Heart right ventricle (tissue), 16 donors: ENCODE measurements at regions not wholly inside any gene's neighbourhood (a gene's known extent, or its start where the extent isn't known, plus 50 kb on each side); places are given as distances from the start of the nearest gene placed in this dataset.

Source experiments
- ATAC-seq, 8 donors: fragments of 200-7000 bp; cut with Tn5 transposase; one replicate each; pipeline ENCODE4 v1.9.1; 2020; ENCODE audit warnings: mild to moderate bottlenecking in 8 of 8, moderate library complexity in 8 of 8, moderate number of reproducible peaks in 1 of 8
- DNase-seq, 2 donors: peaks; one replicate each; pipeline ENCODE4 v3.0.0-alpha.2; 2020
- H3K27ac ChIP-seq, 10 donors: fragments of 200-600 bp; sonication (generic) in 2 of 10; one replicate each; pipeline versions ENCODE4 v1.5.0 to v1.8.0; 2020 to 2022; ENCODE audit warnings: mild to moderate bottlenecking in 3 of 10
- H3K27me3 ChIP-seq, 7 donors: fragments of 200-600 bp; one replicate each; pipeline ENCODE4 v1.8.0; 2021 to 2022; ENCODE audit warnings: mild to moderate bottlenecking in 2 of 7
- H3K36me3 ChIP-seq, 9 donors: fragments of 200-600 bp; sonication (generic) in 1 of 9; one replicate each; pipeline versions ENCODE4 v1.5.0 to v1.8.0; 2020 to 2022; ENCODE audit warnings: mild to moderate bottlenecking in 2 of 9
- H3K4me1 ChIP-seq, 9 donors: fragments of 200-600 bp; sonication (generic) in 1 of 9; one replicate each; pipeline versions ENCODE4 v1.5.0 to v1.8.0; 2020 to 2022; ENCODE audit warnings: mild to moderate bottlenecking in 4 of 9
- H3K4me3 ChIP-seq, 10 donors: fragments of 200-600 bp; sonication (generic) in 2 of 10; one replicate each; pipeline versions ENCODE4 v1.5.0 to v1.8.0; 2020 to 2022; ENCODE audit warnings: mild to moderate bottlenecking in 7 of 10, moderate library complexity in 2 of 10
- H3K9me3 ChIP-seq, 11 donors: fragments of 200-600 bp in 10 of 11; sonication (generic) in 2 of 11; one replicate each; pipeline versions ENCODE4 v1.5.0 to v1.8.0; 2013 to 2022; ENCODE audit warnings: mild to moderate bottlenecking in 2 of 11, control low read depth in 1 of 11, moderate library complexity in 1 of 11
- WGBS, 2 donors: extraction: QIAGEN DNeasy Blood & Tissue Kit; methylation state at CpG; one replicate each; pipeline ENCODE4 v1.1.7; 2013; ENCODE audit warnings: inconsistent platforms in 1 of 2; 5-methylcytosine and 5-hydroxymethylcytosine counted together
- intact Hi-C, 10 donors: fragments of 100-400 bp; cut with DNase I; formaldehyde crosslinking; loops; one replicate each; pipeline versions ENCODE4 v1.11.1 to v1.14.2; 2022
- TF ChIP-seq, protein P1 (sequence below), 9 donors: fragments of 200-600 bp; sonication (generic) in 2 of 9; IDR thresholded peaks; one replicate each; pipeline versions ENCODE4 v1.5.0 to v1.8.0; 2021 to 2022; ENCODE audit warnings: antibody characterized with exemption in 9 of 9, mild to moderate bottlenecking in 5 of 9, moderate library complexity in 1 of 9
- donor health status: Arrhythmogenic right ventricular cardiomyopathy.
- donor health status: ischemic (EF 13 %, LVEDD 7.1; RV severe dilation, severe dysfunction).
- donor health status: healthy with polysubstance abuse.
- donor health status: DM: no; HTN: yes; CAD: no.
- donor health status: DM: no; HTN: no; CAD: no.
- donor health status: ischemic (EF 25% LVEDD 6.9; RV normal size, moderate dysfunction).
- donor health status: ischemic (EF 25% LVEDD 5.7; RV mildly dilated, moderate dysfunction).
- donor health status: healthy.
- donor health status: DM: yes; HTN: yes; CAD: no.
- donor health status: Ischemic cardiomyopathy.
- donor health status: ischemic (EF 35%, LVEDD 5.7; RV mildly dilated, moderate dysfunction).
- donor health status: nonischemic (EF 11% LVEDD 7.7; RV severe dilation, severe dysfunction).
- donor health status: DM: yes; HTN: yes; CAD: no.
- donor health status: PGD.
- donor health status: ischemic (EF 29% LVEDD 5.4; RV normal size, mild dysfunction).
- donor health status: nonischemic (EF 23%, LVEDD 6.1; RV moderate dilation, normal function).

DNA sequence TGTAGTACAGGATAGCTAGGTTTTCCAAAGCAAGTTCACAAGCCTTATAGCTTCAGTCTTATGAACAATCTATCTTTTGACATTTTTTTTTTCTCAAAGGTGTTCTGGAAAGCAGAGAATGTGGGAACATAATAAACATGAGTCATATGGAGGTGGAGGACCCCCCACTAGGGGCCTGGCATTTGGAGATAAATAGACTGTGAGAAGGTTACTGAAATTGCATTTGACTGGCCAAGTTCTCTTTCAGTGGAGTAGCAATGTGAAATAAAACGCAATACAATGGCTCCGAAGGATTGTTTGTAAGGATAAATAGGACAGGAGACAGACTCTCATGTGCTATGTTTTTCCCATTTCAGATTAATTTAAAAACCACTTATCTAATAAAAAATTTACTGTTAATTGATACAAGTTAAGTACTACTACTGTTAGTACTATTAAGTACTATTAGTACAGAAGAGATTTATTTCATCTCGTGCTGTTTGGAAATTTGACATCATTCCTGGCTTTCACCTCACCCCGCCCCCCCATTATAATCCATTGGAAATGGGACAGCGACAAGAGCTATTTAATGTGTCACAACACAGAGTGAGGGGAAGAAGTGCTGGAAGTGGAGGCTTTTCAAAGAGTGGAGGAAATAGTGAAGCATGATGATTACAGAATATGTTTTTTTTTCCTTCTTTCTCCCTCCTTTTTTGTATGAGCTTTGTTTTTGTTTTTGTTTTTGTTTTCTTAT, 122.6 kb upstream of the ID4 start:
- H3K27me3 ChIP-seq: peaks cover 0 to 9% (median 0%) of the 10 kb centered on the region in 7 donors
- TF ChIP-seq, protein P1, sequence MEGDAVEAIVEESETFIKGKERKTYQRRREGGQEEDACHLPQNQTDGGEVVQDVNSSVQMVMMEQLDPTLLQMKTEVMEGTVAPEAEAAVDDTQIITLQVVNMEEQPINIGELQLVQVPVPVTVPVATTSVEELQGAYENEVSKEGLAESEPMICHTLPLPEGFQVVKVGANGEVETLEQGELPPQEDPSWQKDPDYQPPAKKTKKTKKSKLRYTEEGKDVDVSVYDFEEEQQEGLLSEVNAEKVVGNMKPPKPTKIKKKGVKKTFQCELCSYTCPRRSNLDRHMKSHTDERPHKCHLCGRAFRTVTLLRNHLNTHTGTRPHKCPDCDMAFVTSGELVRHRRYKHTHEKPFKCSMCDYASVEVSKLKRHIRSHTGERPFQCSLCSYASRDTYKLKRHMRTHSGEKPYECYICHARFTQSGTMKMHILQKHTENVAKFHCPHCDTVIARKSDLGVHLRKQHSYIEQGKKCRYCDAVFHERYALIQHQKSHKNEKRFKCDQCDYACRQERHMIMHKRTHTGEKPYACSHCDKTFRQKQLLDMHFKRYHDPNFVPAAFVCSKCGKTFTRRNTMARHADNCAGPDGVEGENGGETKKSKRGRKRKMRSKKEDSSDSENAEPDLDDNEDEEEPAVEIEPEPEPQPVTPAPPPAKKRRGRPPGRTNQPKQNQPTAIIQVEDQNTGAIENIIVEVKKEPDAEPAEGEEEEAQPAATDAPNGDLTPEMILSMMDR (IDR thresholded peaks at IDR 0.05): no peak
- no peaks in the 10 kb centered on the region for H3K9me3 ChIP-seq
- DNase-seq: no peak
- no peak overlapping the region for H3K4me3 ChIP-seq
- peaks cover 0 to 2% (median 0%) of the 10 kb centered on the region in 9 donors for H3K4me1 ChIP-seq
- no peaks in the 10 kb centered on the region for H3K36me3 ChIP-seq
- intact Hi-C loops: no loop called here
- ATAC-seq: no peak
- WGBS, 2 donors: 65 to 67% methylated on average over 5 of the region's 5 CpGs
- H3K27ac ChIP-seq: no peak overlapping the region

DNA sequence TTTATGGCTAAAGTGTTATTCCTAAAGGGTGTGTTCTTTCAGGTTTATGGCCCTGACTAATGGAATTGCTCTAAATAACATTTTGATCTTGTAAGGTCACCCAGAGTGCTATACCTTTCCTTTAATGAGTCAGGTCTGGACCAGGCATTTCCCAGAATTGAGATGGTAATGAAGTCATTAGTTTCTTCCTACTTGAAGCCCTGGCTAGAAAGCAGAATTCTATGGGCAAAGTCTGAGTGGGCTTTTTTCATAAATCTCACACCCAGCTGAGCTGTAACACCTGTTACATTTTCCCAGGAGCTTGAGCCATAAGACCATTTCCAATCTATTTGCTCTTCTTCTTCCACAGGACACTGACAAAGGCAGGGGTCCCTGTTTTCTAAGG, 122.0 kb upstream of the ID4 start:
- H3K4me3 ChIP-seq: no peak overlapping the region
- no peaks in the 10 kb centered on the region for H3K9me3 ChIP-seq
- no peak overlapping the region for H3K27ac ChIP-seq
- H3K4me1 ChIP-seq: peaks cover 0 to 6% (median 0%) of the 10 kb centered on the region in 9 donors
- ATAC-seq: no peak
- H3K36me3 ChIP-seq: no peaks in the 10 kb centered on the region
- DNase-seq: no peak
- peaks cover 0 to 10% (median 0%) of the 10 kb centered on the region in 7 donors for H3K27me3 ChIP-seq
- intact Hi-C loops: no loop called here
- TF ChIP-seq, protein P1 (IDR thresholded peaks at IDR 0.05): no peak

DNA sequence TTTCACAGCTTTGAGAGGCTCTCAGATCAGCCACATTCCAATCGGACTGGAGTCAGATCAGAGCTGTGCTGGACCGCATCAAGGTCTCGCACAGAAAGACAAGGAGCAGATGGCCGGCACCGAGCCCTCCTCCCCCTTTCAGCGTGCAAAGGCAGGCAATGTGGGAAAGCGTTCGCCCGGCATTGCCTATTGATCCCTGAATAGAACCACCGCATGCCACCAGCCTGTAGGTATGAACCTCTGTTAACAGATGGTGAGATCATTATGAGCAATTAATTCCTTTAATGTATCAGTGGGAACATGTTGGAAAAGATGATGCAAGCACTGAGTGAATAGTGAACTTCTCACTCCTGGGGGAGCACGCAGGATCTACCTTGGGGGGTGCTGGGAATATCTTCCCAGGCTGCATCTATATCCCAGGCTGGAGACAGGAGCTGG, 117.5 kb upstream of the ID4 start:
- peak in 1 of 2 donors; percentile 10 for DNase-seq
- 12 to 20% methylated on average over 11 of the region's 11 CpGs for WGBS, 2 donors
- no peaks in the 10 kb centered on the region for H3K36me3 ChIP-seq
- peaks cover 0 to 13% (median 0%) of the 10 kb centered on the region in 9 donors for H3K4me1 ChIP-seq
- peaks cover 0 to 15% (median 0%) of the 10 kb centered on the region in 7 donors for H3K27me3 ChIP-seq
- no peak overlapping the region for H3K27ac ChIP-seq
- no peak for ATAC-seq
- no peaks in the 10 kb centered on the region for H3K9me3 ChIP-seq
- intact Hi-C loops: no loop called here
- TF ChIP-seq, protein P1 (IDR thresholded peaks at IDR 0.05): no peak
- no peak overlapping the region for H3K4me3 ChIP-seq

DNA sequence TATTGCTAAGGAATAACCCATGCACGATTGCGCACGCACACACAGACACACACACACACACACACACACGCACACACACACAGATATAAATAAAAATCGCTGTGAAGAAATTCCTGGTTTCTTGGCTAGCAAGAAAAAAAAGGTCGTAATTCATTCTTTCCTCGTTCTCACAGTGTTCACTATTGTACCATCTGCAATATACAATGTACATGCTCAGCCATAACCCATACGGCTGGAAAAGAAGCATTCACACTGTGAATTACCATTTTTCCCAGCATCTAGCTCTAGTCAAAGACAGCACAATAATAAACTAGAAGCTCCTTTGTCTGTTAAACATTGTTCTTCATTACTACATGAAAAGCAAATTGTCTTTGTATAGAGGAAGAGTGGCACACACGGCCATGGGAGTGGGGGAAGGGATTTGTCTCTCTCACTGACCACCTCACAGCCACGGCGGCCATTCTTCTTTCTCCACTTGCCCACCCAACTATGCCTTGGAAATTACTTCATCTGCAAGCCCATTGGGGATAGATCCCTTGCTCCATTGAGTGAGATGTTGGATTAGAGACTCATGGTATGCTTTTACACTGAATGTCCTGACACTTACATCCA, 115.3 kb upstream of the ID4 start:
- H3K36me3 ChIP-seq: no peaks in the 10 kb centered on the region
- peaks cover 0 to 13% (median 0%) of the 10 kb centered on the region in 9 donors for H3K4me1 ChIP-seq
- H3K4me3 ChIP-seq: no peak overlapping the region
- TF ChIP-seq, protein P1 (IDR thresholded peaks at IDR 0.05): no peak
- intact Hi-C loops: no loop called here
- DNase-seq (no peak), ATAC-seq (no peak)
- WGBS, 2 donors: 83 to 87% methylated on average over 11 of the region's 11 CpGs
- H3K27ac ChIP-seq: no peak overlapping the region
- no peaks in the 10 kb centered on the region for H3K9me3 ChIP-seq
- H3K27me3 ChIP-seq: peaks cover 0 to 15% (median 0%) of the 10 kb centered on the region in 7 donors
